ENCODE measurements at regions not wholly inside any gene's neighbourhood (a gene's known extent, or its start where the extent isn't known, plus 50 kb on each side); places are given as distances from the start of the nearest gene placed in this dataset.

DNA sequence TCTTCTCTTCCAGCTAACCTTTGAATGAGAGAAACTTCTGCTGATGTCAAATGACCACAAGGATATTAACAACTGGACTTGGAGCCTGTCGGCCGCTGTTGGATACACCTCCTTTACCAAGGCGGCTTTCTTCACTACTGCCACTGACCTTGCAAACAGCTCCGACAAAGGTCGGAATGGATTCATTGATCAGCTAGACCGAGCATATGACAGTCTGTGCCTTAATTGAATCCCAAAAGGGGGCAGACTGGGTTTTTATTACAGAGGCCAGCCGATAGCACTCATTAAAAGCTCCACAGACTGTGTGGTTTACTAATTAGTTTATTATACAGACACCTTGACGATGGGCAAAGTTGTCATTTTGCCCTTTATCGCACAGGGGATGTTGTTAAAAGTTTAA, 394.5 kb downstream of the RERGL start:
- Mint-ChIP-seq H3K9me3 (peaks cover 5% of the 10 kb centered on the region; the same call in 1 of the 2 replicates), H3K4me3 (no peak overlapping the region), H3K27me3 (ENCODE audit: low read depth) (no peaks in the 10 kb centered on the region), H3K27ac (no peak overlapping the region), H3K4me1 (peaks cover 18% of the 10 kb centered on the region), H3K36me3 (0 out of 2 replicates have a peak, but pooled peaks cover 4% of the 10 kb centered on the region)
- ChIA-PET POLR2A (interaction anchor here (0.5 kb wide), 1 partner anchor 11 kb away, joined by 3 read pairs; no protein-coding TSS in a partner anchor), CTCF (no interaction called here)
- TF ChIP-seq CBFB (CRISPR knock-in tag; IDR thresholded peaks at IDR 0.05; ENCODE audit: low read depth): no peak
- TF ChIP-seq, protein P1, sequence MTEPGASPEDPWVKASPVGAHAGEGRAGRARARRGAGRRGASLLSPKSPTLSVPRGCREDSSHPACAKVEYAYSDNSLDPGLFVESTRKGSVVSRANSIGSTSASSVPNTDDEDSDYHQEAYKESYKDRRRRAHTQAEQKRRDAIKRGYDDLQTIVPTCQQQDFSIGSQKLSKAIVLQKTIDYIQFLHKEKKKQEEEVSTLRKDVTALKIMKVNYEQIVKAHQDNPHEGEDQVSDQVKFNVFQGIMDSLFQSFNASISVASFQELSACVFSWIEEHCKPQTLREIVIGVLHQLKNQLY (CRISPR knock-in tag; IDR thresholded peaks at IDR 0.05): no peak
- TF ChIP-seq, protein P2, sequence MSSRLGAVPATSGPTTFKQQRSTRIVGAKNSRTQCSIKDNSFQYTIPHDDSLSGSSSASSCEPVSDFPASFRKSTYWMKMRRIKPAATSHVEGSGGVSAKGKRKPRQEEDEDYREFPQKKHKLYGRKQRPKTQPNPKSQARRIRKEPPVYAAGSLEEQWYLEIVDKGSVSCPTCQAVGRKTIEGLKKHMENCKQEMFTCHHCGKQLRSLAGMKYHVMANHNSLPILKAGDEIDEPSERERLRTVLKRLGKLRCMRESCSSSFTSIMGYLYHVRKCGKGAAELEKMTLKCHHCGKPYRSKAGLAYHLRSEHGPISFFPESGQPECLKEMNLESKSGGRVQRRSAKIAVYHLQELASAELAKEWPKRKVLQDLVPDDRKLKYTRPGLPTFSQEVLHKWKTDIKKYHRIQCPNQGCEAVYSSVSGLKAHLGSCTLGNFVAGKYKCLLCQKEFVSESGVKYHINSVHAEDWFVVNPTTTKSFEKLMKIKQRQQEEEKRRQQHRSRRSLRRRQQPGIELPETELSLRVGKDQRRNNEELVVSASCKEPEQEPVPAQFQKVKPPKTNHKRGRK (CRISPR knock-in tag; IDR thresholded peaks at IDR 0.05; ENCODE audit: borderline replicate concordance): no peak
- ATAC-seq: peak; percentile 57
- DNase-seq (ENCODE audit: low spot score): no peak

DNA sequence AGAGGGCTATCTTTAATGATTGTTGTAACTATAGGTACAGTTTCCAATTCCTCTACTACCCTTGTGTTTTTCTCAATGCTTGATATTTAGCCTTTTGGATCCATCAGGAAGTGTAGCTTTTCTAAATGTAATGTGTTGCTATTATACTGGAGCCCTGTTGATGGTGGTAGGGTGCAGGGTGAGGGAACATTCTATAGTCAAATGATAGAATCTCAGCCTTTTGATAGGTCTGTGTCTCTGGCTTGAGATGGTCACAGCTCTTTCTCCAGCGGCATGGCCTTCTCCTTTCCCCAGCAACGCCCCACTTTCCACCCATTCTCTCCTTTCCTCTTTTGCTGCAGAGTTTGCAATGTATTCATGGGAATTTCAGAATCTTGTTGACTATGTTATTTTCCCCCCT, 398.6 kb downstream of the RERGL start:
- CTCF ChIA-PET: no interaction called here
- H3K27me3 Mint-ChIP-seq (ENCODE audit: low read depth): no peaks in the 10 kb centered on the region
- H3K4me3 Mint-ChIP-seq: no peak overlapping the region
- ATAC-seq: peak; percentile 88
- H3K36me3 Mint-ChIP-seq: no peaks in the 10 kb centered on the region
- peaks cover 18% of the 10 kb centered on the region for H3K4me1 Mint-ChIP-seq
- H3K9me3 Mint-ChIP-seq: no peaks in the 10 kb centered on the region
- no peak for DNase-seq (ENCODE audit: low spot score)
- TF ChIP-seq, protein P3, sequence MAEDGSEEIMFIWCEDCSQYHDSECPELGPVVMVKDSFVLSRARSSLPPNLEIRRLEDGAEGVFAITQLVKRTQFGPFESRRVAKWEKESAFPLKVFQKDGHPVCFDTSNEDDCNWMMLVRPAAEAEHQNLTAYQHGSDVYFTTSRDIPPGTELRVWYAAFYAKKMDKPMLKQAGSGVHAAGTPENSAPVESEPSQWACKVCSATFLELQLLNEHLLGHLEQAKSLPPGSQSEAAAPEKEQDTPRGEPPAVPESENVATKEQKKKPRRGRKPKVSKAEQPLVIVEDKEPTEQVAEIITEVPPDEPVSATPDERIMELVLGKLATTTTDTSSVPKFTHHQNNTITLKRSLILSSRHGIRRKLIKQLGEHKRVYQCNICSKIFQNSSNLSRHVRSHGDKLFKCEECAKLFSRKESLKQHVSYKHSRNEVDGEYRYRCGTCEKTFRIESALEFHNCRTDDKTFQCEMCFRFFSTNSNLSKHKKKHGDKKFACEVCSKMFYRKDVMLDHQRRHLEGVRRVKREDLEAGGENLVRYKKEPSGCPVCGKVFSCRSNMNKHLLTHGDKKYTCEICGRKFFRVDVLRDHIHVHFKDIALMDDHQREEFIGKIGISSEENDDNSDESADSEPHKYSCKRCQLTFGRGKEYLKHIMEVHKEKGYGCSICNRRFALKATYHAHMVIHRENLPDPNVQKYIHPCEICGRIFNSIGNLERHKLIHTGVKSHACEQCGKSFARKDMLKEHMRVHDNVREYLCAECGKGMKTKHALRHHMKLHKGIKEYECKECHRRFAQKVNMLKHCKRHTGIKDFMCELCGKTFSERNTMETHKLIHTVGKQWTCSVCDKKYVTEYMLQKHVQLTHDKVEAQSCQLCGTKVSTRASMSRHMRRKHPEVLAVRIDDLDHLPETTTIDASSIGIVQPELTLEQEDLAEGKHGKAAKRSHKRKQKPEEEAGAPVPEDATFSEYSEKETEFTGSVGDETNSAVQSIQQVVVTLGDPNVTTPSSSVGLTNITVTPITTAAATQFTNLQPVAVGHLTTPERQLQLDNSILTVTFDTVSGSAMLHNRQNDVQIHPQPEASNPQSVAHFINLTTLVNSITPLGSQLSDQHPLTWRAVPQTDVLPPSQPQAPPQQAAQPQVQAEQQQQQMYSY (CRISPR knock-in tag; IDR thresholded peaks at IDR 0.05): no peak
- no peak for TF ChIP-seq KAT7 (CRISPR knock-in tag; IDR thresholded peaks at IDR 0.05; ENCODE audit: borderline replicate concordance)
- TF ChIP-seq, protein P4, sequence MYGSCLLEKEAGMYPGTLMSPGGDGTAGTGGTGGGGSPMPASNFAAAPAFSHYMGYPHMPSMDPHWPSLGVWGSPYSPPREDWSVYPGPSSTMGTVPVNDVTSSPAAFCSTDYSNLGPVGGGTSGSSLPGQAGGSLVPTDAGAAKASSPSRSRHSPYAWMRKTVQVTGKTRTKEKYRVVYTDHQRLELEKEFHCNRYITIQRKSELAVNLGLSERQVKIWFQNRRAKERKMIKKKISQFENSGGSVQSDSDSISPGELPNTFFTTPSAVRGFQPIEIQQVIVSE (CRISPR knock-in tag; IDR thresholded peaks at IDR 0.05; ENCODE audit: borderline replicate concordance): no peak
- no peak for TF ChIP-seq GRHL2 (CRISPR knock-in tag; IDR thresholded peaks at IDR 0.05; ENCODE audit: insufficient replicate concordance, severe bottlenecking)
- POLR2A ChIA-PET: no interaction called here
- no peak overlapping the region; the same call in 1 of the 2 replicates for H3K27ac Mint-ChIP-seq

DNA sequence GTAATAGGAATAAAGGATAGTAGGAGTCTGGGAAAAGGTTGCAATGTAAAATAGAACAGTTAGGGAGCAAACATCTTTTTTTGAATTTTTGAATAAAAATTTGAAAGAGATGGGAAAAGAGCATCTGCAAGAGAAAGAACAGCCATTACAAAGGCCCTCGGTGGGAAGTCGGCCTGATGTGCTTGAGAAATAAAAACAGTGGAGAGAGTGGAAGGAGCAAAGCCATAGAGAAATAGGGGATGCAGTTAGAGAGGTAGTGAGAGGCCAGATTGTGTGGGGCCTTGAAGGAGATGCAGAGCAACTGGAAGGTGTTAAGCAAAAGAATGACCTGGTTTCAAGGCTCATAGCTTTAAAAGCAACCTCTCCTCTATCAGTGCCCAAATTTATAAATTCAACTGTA, 409.8 kb downstream of the RERGL start:
- Mint-ChIP-seq H3K36me3 (no peaks in the 10 kb centered on the region), H3K4me1 (peaks cover 23% of the 10 kb centered on the region), H3K4me3 (no peak overlapping the region), H3K9me3 (no peaks in the 10 kb centered on the region), H3K27ac (no peak overlapping the region), H3K27me3 (ENCODE audit: low read depth) (peaks cover 53% of the 10 kb centered on the region)
- POLR2A ChIA-PET: no interaction called here
- DNase-seq (ENCODE audit: low spot score) (no peak), ATAC-seq (peak; percentile 98)
- TF ChIP-seq, protein P5, sequence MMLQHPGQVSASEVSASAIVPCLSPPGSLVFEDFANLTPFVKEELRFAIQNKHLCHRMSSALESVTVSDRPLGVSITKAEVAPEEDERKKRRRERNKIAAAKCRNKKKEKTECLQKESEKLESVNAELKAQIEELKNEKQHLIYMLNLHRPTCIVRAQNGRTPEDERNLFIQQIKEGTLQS (CRISPR knock-in tag; conservative IDR thresholded peaks at IDR 0.05): no peak
- TF ChIP-seq, protein P6, sequence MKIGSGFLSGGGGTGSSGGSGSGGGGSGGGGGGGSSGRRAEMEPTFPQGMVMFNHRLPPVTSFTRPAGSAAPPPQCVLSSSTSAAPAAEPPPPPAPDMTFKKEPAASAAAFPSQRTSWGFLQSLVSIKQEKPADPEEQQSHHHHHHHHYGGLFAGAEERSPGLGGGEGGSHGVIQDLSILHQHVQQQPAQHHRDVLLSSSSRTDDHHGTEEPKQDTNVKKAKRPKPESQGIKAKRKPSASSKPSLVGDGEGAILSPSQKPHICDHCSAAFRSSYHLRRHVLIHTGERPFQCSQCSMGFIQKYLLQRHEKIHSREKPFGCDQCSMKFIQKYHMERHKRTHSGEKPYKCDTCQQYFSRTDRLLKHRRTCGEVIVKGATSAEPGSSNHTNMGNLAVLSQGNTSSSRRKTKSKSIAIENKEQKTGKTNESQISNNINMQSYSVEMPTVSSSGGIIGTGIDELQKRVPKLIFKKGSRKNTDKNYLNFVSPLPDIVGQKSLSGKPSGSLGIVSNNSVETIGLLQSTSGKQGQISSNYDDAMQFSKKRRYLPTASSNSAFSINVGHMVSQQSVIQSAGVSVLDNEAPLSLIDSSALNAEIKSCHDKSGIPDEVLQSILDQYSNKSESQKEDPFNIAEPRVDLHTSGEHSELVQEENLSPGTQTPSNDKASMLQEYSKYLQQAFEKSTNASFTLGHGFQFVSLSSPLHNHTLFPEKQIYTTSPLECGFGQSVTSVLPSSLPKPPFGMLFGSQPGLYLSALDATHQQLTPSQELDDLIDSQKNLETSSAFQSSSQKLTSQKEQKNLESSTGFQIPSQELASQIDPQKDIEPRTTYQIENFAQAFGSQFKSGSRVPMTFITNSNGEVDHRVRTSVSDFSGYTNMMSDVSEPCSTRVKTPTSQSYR (CRISPR knock-in tag; IDR thresholded peaks at IDR 0.05): no peak
- CTCF ChIA-PET: no interaction called here
